ENCODE measurements at regions not wholly inside any gene's neighbourhood (a gene's known extent, or its start where the extent isn't known, plus 50 kb on each side); places are given as distances from the start of the nearest gene placed in this dataset.

DNA sequence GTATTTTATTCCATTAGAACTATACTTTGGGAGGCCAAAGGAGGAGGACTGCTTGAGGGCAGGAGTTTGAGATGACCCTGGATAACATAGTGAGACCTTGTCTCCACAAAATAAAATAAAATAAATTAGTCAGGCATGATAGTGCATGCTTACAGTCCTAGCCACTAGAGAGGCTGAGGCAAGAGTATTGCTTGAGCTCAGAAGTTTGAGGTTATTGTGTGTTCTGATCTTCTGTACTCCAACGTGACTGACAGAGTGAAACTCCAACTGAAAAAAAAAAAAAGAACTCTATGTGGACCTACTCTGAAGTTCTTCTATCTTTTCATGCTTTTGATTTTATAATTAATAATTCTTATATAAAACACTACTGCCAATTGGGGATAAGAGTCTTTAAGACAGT is 1560.0 kb upstream of the GBE1 start:
- TF ChIP-seq, protein P1, sequence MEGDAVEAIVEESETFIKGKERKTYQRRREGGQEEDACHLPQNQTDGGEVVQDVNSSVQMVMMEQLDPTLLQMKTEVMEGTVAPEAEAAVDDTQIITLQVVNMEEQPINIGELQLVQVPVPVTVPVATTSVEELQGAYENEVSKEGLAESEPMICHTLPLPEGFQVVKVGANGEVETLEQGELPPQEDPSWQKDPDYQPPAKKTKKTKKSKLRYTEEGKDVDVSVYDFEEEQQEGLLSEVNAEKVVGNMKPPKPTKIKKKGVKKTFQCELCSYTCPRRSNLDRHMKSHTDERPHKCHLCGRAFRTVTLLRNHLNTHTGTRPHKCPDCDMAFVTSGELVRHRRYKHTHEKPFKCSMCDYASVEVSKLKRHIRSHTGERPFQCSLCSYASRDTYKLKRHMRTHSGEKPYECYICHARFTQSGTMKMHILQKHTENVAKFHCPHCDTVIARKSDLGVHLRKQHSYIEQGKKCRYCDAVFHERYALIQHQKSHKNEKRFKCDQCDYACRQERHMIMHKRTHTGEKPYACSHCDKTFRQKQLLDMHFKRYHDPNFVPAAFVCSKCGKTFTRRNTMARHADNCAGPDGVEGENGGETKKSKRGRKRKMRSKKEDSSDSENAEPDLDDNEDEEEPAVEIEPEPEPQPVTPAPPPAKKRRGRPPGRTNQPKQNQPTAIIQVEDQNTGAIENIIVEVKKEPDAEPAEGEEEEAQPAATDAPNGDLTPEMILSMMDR (IDR thresholded peaks at IDR 0.05): no peak
- no peak for TF ChIP-seq EP300 (IDR thresholded peaks at IDR 0.05)
